ENCODE measurements at regions not wholly inside any gene's neighbourhood (a gene's known extent, or its start where the extent isn't known, plus 50 kb on each side); places are given as distances from the start of the nearest gene placed in this dataset.

DNA sequence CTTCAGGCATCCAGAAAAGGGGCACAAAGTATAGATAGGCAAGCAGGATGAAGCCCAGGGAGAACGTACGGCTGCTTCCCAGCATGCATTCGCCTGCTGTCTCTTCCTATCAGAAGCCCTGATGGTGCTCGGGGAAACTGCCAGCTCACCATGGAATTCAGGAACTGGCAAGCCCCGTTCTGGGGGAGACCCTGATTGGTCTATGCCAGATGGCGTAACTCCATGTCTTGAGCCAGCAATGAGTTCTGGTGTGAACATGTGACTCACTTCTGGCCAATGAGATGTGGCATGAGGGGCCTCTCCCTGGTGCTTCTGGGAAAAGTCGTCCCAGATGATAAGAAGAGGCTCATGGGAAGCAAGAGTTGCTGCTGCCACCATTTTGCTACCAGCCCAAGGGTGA is 270.8 kb downstream of the BCL11B start:
- Histone ChIP-seq H3K9me3 (no peaks in the 10 kb centered on the region), H3F3A (replicated peaks; ENCODE audit: insufficient read depth) (no peaks in the 10 kb centered on the region), H3K4me1 (ENCODE audit: control insufficient read depth in 1 of 2, insufficient read depth in 2 of 2, low read depth in 1 of 2, low read length in 1 of 2) (no peaks in the 10 kb centered on the region), H3K36me3 (replicated peaks in 1 of 2; ENCODE audit: control insufficient read depth in 1 of 2, insufficient read depth in 2 of 2, low read length in 1 of 2) (no peaks in the 10 kb centered on the region), H2AFZ (ENCODE audit: low read depth) (0 out of 2 replicates have a peak overlapping the region, but pooled peaks have one; percentile 22), H3K4me3 (ENCODE audit: low read depth in 2 of 2, low read length in 1 of 2) (peak overlapping the region in 1 of 2 experiments; percentile 32; a peak in 1 of 4 replicates), H3K4me2 (peak overlapping the region; percentile 41; the same call in 1 of the 2 replicates), H3K9ac (no peak overlapping the region), H3K27me3 (ENCODE audit: insufficient read depth) (peaks cover 26% of the 10 kb centered on the region; the same call in 1 of the 2 replicates), H3K9me2 (no peaks in the 10 kb centered on the region), H3K27ac (ENCODE audit: low read depth in 2 of 2, low read length in 1 of 2) (no peak overlapping the region), H3K79me2 (ENCODE audit: insufficient read depth) (no peaks in the 10 kb centered on the region), H4K20me1 (ENCODE audit: insufficient read depth) (no peaks in the 10 kb centered on the region)
- no peak for DNase-seq
- ChIA-PET CTCF (no interaction called here), POLR2A (no interaction called here)
- 4% methylated on average over 6 of the region's 7 CpGs for WGBS (ENCODE audit: low lambda C conversion rate)
- TF ChIP-seq SIN3A (IDR thresholded peaks at IDR 0.05; ENCODE audit: borderline replicate concordance, low read depth, low read length) (no peak), JUND (IDR thresholded peaks at IDR 0.05) (no peak), CHD2 (IDR thresholded peaks at IDR 0.05; ENCODE audit: low read length, partially characterized antibody) (no peak)
- TF ChIP-seq, protein P1, sequence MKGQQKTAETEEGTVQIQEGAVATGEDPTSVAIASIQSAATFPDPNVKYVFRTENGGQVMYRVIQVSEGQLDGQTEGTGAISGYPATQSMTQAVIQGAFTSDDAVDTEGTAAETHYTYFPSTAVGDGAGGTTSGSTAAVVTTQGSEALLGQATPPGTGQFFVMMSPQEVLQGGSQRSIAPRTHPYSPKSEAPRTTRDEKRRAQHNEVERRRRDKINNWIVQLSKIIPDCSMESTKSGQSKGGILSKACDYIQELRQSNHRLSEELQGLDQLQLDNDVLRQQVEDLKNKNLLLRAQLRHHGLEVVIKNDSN (IDR thresholded peaks at IDR 0.05; ENCODE audit: borderline replicate concordance, low read depth), result peak; percentile 35; the same call in 1 of the 2 replicates

DNA sequence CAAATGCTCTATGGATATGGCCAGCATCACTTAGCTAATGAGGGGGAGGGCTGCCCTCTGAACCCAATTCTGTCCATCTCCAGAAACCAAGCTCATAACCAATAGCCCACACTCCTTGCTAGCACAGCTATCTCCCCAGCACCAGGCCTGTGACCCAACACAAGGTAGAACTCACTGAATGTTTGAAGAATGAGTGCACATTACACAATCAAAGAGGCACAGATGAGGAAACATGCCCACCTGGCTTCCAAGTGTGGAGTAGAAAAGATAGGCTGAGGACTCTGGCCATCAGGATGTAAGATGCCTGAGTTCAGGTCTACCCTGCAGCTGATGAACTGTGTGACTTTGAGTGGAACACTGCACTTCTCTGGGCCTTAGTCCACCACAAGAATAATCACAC is 268.4 kb downstream of the BCL11B start:
- H3K36me3 ChIP-seq (replicated peaks in 1 of 2; ENCODE audit: control insufficient read depth in 1 of 2, insufficient read depth in 2 of 2, low read length in 1 of 2), result no peaks in the 10 kb centered on the region
- no peaks in the 10 kb centered on the region for H4K20me1 ChIP-seq (ENCODE audit: insufficient read depth)
- no peak overlapping the region for H3K9ac ChIP-seq
- H3K4me2 ChIP-seq, result no peak overlapping the region
- H2AFZ ChIP-seq (ENCODE audit: low read depth), result no peak overlapping the region
- no peaks in the 10 kb centered on the region for H3K79me2 ChIP-seq (ENCODE audit: insufficient read depth)
- CTCF ChIA-PET, result interaction anchor here (1.2 kb wide), 1 partner anchor 19 kb away, joined by 4 read pairs; no protein-coding TSS in a partner anchor
- no peaks in the 10 kb centered on the region for H3F3A ChIP-seq (replicated peaks; ENCODE audit: insufficient read depth)
- TF ChIP-seq CHD2 (IDR thresholded peaks at IDR 0.05; ENCODE audit: low read length, partially characterized antibody), result no peak
- no peaks in the 10 kb centered on the region for H3K9me3 ChIP-seq
- H3K27ac ChIP-seq (ENCODE audit: low read depth in 2 of 2, low read length in 1 of 2), result no peak overlapping the region
- H3K4me3 ChIP-seq (ENCODE audit: low read depth in 2 of 2, low read length in 1 of 2), result no peak overlapping the region
- H3K9me2 ChIP-seq, result no peaks in the 10 kb centered on the region
- H3K4me1 ChIP-seq (ENCODE audit: control insufficient read depth in 1 of 2, insufficient read depth in 2 of 2, low read depth in 1 of 2, low read length in 1 of 2), result no peaks in the 10 kb centered on the region
- no peak for DNase-seq
- POLR2A ChIA-PET, result no interaction called here
- peaks cover 25% of the 10 kb centered on the region; the same call in 1 of the 2 replicates for H3K27me3 ChIP-seq (ENCODE audit: insufficient read depth)

DNA sequence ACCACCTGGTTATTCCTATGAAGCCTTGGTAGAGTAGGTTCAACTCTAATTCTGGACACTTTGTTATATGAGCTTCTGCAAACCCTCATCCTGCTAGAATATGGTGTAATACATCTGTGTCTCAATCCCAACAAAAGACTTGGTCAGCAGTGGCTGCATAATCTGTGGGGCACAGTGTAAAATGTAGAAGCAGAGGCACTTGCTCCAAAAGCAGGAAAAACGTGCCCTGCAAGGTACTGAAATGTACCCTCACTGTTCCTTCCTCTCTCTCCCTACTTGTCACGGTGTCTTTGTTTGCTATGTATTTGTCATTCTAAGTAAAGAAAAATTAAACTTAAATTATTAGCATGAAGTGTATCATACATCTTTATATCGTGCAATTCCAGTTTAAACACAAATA is 267.9 kb downstream of the BCL11B start:
- H3K9me2 ChIP-seq, result no peaks in the 10 kb centered on the region
- H3F3A ChIP-seq (replicated peaks; ENCODE audit: insufficient read depth), result no peaks in the 10 kb centered on the region
- no peak for DNase-seq
- H3K9me3 ChIP-seq, result no peaks in the 10 kb centered on the region
- H3K27me3 ChIP-seq (ENCODE audit: insufficient read depth), result peaks cover 25% of the 10 kb centered on the region; the same call in 1 of the 2 replicates
- no peak overlapping the region for H3K9ac ChIP-seq
- 3% methylated on average over 3 of the region's 3 CpGs for WGBS (ENCODE audit: low lambda C conversion rate)
- POLR2A ChIA-PET, result no interaction called here
- no peak overlapping the region for H2AFZ ChIP-seq (ENCODE audit: low read depth)
- no peaks in the 10 kb centered on the region for H3K36me3 ChIP-seq (replicated peaks in 1 of 2; ENCODE audit: control insufficient read depth in 1 of 2, insufficient read depth in 2 of 2, low read length in 1 of 2)
- no peak overlapping the region for H3K4me3 ChIP-seq (ENCODE audit: low read depth in 2 of 2, low read length in 1 of 2)
- H3K4me2 ChIP-seq, result no peak overlapping the region
- H3K79me2 ChIP-seq (ENCODE audit: insufficient read depth), result no peaks in the 10 kb centered on the region
- TF ChIP-seq, protein P2, sequence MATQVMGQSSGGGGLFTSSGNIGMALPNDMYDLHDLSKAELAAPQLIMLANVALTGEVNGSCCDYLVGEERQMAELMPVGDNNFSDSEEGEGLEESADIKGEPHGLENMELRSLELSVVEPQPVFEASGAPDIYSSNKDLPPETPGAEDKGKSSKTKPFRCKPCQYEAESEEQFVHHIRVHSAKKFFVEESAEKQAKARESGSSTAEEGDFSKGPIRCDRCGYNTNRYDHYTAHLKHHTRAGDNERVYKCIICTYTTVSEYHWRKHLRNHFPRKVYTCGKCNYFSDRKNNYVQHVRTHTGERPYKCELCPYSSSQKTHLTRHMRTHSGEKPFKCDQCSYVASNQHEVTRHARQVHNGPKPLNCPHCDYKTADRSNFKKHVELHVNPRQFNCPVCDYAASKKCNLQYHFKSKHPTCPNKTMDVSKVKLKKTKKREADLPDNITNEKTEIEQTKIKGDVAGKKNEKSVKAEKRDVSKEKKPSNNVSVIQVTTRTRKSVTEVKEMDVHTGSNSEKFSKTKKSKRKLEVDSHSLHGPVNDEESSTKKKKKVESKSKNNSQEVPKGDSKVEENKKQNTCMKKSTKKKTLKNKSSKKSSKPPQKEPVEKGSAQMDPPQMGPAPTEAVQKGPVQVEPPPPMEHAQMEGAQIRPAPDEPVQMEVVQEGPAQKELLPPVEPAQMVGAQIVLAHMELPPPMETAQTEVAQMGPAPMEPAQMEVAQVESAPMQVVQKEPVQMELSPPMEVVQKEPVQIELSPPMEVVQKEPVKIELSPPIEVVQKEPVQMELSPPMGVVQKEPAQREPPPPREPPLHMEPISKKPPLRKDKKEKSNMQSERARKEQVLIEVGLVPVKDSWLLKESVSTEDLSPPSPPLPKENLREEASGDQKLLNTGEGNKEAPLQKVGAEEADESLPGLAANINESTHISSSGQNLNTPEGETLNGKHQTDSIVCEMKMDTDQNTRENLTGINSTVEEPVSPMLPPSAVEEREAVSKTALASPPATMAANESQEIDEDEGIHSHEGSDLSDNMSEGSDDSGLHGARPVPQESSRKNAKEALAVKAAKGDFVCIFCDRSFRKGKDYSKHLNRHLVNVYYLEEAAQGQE (IDR thresholded peaks at IDR 0.05; ENCODE audit: low read depth, low read length), result no peak
- TF ChIP-seq EZH2phosphoT487 (IDR thresholded peaks at IDR 0.05; ENCODE audit: borderline replicate concordance, low read depth) (no peak), RXRA (IDR thresholded peaks at IDR 0.05; ENCODE audit: borderline replicate concordance, low read depth) (no peak), YY1 (IDR thresholded peaks at IDR 0.05; ENCODE audit: low read depth) (no peak), MXI1 (IDR thresholded peaks at IDR 0.05; ENCODE audit: low read depth, low read length) (no peak), RCOR1 (IDR thresholded peaks at IDR 0.05; ENCODE audit: low read length) (no peak), TCF12 (IDR thresholded peaks at IDR 0.05) (no peak), FOSL2 (IDR thresholded peaks at IDR 0.05; ENCODE audit: borderline replicate concordance, low read depth) (no peak), TEAD4 (IDR thresholded peaks at IDR 0.05; ENCODE audit: borderline replicate concordance, insufficient read depth) (no peak)
- TF ChIP-seq, protein P3, sequence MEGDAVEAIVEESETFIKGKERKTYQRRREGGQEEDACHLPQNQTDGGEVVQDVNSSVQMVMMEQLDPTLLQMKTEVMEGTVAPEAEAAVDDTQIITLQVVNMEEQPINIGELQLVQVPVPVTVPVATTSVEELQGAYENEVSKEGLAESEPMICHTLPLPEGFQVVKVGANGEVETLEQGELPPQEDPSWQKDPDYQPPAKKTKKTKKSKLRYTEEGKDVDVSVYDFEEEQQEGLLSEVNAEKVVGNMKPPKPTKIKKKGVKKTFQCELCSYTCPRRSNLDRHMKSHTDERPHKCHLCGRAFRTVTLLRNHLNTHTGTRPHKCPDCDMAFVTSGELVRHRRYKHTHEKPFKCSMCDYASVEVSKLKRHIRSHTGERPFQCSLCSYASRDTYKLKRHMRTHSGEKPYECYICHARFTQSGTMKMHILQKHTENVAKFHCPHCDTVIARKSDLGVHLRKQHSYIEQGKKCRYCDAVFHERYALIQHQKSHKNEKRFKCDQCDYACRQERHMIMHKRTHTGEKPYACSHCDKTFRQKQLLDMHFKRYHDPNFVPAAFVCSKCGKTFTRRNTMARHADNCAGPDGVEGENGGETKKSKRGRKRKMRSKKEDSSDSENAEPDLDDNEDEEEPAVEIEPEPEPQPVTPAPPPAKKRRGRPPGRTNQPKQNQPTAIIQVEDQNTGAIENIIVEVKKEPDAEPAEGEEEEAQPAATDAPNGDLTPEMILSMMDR (IDR thresholded peaks at IDR 0.05), result no peak
- TF ChIP-seq, protein P1 (IDR thresholded peaks at IDR 0.05; ENCODE audit: borderline replicate concordance, low read depth), result no peak
- no peaks in the 10 kb centered on the region for H3K4me1 ChIP-seq (ENCODE audit: control insufficient read depth in 1 of 2, insufficient read depth in 2 of 2, low read depth in 1 of 2, low read length in 1 of 2)
- H3K27ac ChIP-seq (ENCODE audit: low read depth in 2 of 2, low read length in 1 of 2), result no peak overlapping the region
- CTCF ChIA-PET, result interaction anchor here (1.2 kb wide), 1 partner anchor 18 kb away, joined by 4 read pairs; no protein-coding TSS in a partner anchor
- H4K20me1 ChIP-seq (ENCODE audit: insufficient read depth), result no peaks in the 10 kb centered on the region

Data from SK-N-SH (cell line).